Inflammatory macrophage treated with lipopolysaccharide for 1 hour (primary cell): ENCODE measurements at regions not wholly inside any gene's neighbourhood (a gene's known extent, or its start where the extent isn't known, plus 50 kb on each side); places are given as distances from the start of the nearest gene placed in this dataset.
A peak's percentile ranks its signal among the peaks of the same experiment; 100 is the strongest.
"Not testable (repeated sequence)": the region's sequence is repeated elsewhere in the genome, so short reads cannot be mapped to it uniquely, and the experiment has no call there.

ENCODE experiments used
- DNase-seq, 2 donors: peaks; one replicate each; pipeline ENCODE4 v3.0.0-alpha.2; 2020 to 2022

DNA sequence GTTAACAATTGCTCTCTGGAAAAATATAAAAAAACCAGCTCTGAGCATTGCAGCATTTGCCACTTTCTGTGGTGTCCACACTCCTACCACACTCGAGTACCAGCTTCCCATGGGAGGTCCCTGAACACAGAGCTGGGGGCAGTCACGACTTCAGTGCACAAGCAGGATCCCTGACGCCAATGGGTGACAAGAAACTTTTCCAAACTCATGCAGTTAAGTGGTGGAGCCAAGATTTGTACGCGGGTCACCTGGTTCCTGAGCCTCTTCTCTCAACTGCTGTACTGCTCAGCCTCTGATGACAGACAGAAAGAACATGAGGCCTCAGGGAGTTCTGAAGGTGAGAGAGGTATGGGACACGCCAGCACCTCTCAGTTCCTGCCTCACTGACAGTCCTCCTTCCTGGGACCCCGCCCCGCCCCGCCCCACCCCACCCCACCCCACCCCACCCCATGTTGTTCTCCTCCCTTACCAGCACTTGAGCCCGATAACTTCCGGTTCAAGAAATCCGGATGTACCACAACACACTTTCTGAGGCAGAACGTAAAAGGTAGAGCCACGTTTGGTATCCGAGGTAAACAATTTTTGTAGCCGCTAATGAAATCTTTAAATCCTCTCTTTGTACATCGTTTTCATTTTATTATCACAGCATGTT is 287.6 kb downstream of the MYCN start:
- DNase-seq: no peak

DNA sequence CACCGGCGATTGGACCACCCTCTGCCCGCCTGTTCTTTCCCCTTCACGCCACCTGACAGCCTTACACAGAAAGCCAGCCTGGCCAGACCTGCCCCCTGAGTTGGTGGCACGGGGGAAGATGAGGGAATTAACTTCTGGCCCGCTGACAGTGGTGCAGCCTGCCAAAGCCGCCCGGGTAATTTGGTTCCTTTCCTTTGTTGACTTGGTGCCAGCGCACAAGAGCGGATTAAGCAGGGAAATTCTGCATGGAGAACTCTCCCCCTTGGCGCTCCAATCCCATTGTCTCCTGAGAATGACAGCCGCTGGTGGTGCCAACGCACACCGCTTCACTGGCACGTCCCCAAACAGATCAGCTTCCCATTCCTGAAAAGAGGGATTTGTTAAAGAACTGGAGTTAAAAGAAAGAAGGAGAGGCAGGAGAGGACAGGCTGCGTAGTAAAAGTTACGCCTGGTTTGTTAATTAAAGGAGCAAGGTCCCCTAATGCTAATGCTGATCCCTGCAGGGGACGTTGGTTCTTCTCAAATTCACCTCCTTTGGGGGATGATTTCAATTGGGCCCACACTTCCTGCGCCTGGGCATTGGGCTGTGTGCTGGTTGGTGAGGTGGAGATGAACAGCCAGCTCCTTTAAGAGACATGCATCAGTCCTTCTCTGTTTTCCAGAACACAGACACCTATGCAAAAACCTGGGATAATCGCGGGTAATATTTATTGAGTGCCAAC is 286.8 kb downstream of the MYCN start:
- DNase-seq: no peak

DNA sequence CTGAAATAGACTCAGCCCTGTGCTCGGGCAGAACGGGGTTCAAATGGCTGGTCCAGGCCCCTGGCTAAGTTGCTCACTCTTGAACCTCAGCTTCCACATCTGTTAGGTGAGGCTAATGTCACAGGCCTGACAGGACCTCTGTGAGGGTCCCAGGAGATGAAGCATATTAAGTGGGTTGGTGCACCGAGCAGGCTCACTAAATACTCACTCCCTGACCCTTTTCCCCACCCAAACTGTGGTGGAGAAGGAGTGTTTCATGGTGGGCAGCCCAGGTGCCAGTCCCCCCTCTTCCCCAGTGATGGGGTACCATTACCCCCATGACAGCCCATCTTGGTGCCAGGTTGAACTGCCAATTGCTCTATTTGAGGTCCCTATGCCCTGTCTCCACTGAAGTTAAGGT is 286.0 kb downstream of the MYCN start:
- no peak for DNase-seq

DNA sequence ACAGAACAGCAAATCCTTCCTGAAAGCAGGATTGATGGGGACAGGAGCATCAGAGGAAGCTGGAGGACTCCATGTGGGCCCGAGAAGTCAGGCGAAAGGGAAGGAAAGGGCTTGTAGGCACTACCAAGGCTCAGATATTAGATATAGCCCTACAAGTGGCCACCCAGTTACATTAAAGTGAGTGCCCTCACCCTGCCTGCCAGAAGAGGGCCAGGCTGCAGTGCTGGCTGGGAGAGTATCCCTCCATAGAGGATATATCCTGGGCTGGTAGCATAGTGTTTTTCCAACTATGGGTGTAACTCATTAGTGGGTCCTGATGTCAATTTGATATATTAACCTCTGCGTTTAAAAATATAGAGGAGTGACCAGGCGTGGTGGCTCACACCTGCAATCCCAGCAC is 285.2 kb downstream of the MYCN start:
- no peak for DNase-seq

DNA sequence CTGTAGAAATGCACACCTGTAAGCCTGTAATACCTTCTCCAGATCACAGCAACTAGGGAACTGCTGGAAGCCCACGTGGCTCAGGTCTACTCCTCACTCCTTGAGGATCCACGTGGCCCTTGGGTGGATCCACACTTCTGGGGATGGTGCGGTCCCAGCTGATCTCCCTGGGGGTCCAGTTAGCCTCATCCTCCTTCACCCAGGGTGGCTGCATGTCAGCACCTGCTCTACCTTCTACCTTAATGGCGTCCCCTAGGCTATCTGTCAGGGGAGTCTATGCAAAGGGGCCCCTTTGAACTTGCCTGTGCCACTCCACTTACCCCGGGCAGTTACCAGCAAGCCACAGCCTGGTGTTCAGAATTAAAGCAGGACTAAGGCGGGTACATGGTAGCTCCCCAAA is 284.7 kb downstream of the MYCN start:
- no peak for DNase-seq

DNA sequence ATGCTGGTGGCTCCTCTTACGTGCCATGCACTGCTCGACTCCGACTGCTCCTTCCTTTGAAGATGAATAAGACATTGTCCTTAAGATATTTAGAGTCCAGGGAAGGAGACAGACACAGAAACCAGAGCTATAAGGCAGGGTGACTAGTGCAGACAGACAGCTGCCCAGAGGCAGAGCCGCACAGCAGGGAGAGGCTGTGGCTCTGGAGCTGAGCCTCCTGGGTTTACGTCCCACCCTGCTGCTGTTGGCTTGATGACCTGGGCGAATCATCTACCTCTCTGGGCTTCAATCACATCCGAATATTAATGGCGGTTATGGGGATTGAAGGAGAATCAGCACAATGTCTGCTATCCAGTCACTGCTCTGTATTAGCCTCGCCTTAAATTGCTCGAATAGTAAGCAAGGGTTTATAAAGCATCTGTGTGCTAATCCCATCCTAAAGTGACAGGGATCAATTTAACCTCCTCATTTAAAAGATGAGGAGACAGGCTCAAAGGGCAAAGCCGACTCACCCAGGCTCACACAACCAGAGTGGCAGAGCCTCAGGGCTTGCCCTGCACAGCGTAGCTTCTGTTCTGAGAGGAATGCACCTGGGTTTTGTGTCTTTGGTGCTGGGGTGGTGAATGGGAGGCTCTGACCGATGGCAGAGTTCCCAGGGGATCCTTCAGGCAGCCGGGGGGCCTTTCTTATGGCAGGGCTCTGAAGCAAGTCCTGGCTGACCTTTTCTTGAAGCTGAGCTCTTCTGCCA is 284.1 kb downstream of the MYCN start:
- DNase-seq: no peak

DNA sequence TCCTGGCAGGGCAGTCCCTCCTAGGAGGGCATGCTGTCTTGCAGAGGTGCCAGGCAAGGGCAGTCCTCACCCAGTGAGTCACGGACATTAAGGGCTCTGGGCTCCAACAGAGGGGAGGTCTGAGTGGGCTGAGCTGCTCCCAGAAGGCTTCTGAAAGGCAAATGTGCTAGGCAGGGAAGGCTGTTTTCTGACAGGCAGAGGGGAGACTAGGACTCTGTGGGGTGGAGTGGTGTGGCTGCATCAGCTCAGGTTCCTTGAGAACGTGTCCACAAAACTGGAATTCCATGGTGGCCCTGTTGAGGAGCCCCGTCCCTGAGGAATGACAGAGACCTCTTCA is 283.5 kb downstream of the MYCN start:
- no peak for DNase-seq

DNA sequence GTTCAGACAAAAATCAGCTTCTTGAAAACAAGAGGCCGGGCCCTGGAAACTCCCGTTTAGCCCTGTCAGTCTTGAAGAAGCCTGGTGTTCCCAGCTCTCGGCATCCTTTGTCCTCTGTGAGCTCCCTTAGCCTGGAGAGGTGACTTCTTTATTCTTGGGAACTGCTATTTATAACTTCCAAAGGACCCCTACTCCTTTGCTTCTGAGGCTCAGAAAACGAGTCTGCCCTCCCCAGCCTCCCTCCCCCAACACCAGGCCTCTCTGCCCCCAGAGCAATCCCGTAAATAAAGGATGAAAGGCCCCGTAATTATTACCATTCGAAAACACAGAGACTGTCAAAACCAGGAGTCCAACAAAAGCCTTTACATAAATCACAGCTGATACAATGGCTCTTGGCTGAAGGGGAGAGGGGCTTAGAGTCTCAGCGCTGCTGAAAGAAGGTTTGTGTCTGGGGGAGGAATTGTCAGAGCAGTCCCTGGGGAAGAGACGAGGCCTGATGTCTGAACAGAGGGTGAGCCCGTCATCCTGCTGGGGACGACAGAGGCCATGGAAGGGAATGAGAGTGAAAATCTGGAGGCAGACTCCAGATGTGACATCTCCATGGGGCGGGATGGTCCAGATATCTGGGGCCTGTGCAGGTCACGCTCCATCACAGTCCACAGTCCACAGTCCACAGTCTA is 283.0 kb downstream of the MYCN start:
- DNase-seq: no peak

DNA sequence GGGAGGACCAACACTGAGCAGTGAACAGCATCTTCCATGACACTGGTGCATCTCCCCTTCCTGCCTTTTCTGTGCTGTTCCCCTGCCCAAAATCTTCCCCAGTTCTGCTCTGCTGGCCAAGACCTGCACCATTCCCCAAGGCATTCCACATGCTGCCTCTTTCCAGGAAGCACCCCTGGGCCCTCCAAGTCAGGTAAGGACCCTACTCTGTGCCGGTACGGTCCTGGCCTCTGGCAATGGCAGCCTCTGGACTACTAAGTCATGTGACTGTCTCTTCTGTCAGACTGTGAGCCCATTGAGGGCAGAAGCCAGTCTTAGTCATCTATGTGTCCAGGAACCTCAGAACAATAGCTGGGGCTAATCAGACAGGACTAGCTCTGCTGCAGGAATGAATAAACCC is 282.0 kb downstream of the MYCN start:
- DNase-seq: no peak

DNA sequence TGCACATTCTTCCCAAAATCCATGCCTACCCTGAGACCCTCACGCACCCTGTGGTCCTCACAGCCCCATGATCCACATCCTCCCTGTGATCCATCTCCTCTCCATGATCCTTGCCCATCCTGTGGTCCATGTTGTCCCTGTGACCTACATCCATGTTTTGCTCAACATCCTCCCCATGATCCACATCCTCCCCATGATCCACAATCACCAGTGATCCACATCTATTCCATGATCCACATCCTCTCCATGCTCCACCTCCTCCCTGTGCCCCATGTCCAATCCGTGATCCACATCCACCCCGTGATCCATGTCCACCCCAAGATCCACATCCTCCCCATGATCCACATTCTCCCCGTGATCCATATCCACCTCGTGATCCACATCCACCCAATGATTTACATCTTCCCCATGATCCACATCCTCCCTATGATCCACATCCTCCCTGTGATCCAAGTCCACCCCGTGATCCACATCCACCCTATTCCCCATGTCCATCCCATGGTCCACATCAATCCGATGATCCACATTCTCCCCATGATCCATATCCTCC is 281.2 kb downstream of the MYCN start:
- no peak for DNase-seq

DNA sequence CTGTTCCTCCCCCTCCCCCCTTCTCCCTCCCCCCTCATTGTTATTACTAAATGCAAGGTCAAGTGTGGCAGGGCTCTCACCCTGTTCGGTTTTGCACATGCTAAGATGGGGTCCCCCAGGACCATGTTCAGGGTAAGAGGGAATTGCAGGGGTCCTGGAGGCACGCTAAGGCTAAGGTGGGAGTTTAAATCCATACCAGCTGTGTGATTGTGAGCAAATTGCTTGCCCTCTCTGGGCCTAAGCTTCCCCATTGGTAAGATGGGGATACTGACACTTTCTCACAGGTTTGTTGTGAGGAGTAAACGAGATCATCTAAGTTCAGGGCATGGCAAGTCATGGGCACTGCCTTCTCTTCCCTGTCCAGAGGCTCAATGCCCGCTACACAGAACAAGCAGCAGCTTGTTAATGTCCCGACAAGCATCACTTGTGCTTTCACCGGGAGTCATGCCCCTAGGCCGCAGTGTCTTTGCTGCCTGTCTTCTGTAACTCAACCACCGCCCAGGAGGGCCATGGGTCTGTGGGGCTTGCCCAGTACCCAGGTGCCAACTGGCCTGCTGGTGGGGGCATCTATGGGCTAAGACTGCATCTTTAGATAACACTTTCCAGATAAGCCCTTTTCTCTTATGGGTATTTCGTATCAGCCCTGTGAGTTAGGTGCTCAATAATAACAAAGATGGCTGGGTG is 279.1 kb downstream of the MYCN start:
- DNase-seq: no peak

DNA sequence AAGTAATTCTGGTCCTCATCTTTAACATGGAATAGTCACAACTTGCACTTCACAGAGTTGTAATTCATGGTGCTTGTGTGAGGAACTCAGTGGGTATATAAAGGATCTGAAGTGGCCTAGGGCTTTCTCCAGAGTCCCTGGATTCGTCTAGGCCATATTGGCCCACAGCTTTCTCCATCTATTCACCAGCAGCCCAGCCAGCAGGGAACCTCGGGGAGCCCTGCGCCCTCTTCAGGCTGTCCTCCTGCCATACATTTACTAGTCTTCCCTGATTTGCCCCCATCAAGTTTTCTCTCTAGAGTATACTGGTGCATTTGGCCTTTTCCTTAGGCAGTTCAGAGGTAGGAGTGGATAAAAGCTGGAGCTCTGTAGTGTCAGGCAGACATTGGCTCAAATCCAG is 278.3 kb downstream of the MYCN start:
- peak in 1 of 2 donors; percentile 8 for DNase-seq

DNA sequence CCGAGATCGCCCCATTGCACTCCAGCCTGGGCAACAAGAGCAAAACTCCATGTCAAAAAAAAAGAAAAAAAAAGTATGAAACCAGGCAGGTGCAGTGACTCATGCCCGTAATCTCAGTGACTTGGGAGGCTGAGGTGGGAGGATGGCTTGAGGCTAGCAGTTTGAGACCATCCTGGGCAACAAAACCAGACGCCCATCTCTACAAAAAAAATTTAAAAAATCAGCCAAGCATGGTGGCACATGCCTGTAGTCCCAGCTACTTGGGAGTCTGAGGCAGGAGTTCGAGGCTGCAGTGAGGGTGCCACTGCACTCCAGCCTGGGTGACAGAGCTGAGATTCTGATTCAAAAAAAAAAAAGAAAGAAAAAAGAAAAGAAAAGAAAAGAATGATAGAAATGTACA is 277.8 kb downstream of the MYCN start:
- DNase-seq: no peak

DNA sequence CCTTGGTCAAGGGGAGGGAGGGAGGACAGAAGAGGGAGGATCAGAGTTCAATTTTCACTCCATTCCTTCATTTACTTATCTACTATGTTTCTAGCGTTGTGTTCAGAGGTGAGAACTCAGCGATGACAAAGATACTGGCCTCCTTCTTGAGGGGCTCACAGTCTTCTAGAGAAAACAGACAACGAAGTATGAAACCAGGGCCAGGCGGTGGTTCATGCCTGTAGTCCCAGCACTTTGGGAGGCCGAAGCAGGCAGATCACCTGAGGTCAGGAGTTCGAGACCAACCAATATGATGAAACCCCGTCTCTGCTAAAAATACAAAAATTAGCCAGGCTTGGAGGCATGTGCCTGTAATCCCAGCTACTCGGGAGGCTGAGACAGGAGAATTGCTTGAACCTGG is 277.4 kb downstream of the MYCN start:
- not testable (repeated sequence) for DNase-seq

DNA sequence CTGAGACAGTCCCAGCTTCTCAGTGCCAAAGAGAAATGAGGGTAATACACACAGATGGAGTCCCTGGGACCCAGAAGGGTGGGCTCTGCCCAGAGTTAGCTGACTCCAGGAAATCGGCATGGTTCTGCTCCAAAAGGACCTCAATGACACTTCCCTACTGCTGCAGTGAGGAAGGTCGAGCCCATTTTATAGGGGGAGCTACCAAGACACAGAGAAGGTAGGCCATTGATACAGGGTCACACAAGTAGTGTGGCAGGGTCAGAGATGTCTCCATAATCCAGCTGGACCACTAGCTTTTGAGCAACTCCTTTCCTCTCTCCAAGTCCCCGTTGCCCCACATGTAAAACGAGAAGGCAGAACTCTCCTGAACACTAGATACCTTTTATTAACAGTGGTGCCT is 276.9 kb downstream of the MYCN start:
- no peak for DNase-seq

DNA sequence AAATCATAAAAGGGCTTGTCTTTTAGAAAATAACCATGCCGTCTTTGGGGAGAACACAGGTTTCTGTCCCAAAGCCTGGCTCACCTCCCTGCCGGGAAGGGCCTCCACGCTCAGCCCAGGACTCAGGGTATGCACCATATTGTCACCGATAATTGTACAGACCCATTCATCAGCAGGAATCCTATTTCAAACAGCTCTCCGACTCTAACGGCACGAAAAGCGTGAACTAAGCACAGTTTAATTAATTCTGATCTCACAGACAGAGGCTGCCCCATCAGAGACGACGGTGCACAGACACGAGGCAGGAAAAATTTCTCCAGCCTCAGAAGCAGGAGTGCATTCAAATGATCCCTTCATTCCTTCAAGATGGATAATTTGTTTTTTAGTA is 276.2 kb downstream of the MYCN start:
- DNase-seq: no peak

DNA sequence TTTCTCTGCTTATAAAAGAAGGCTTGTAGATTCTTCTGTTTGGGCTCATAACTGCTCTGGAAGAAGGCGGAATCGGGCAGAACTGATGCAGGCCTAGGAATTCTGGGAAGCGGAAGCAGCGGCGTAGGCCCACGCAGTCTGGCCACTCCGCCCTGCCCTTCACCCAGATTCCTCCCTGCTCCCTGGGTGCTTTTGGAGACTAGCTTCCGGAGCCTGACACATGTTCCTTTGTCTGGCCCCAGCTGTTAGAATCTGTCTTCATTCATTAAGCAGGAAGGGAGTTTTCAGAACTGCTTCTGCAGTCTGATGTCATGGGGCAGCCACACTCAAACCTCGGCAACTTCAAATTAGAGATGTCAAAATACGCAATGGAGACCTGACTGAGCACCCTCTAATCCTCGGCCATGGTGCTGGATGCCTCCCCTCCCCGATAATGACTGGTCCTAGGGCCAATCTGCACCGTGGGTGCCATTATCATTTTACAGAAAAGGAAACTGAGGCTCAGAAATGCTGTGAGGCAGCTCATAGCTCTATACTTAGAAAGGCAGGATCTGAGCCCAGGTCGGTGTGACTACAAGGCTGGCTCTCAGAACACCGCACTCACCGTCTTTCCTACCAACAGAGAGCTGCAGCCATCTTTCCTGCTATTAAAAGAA is 275.7 kb downstream of the MYCN start:
- no peak for DNase-seq

DNA sequence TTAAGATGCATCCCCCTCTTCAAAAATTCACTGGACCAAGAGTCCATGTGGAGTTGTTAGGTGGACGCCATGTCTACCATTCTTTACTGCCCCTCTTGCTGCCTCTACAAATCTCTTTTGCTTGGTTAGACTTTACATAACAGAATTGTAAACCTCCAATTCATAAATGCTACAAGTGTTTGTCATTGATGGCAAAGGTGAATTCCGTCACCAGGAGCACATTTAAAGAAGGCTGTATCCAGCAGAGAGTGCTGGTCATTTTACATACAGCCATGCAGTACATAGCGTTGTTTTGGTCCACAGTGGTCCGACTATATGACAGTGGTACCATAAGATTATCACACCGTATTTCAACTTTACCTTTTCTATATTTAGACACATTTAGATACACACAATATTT is 274.5 kb downstream of the MYCN start:
- DNase-seq: no peak

DNA sequence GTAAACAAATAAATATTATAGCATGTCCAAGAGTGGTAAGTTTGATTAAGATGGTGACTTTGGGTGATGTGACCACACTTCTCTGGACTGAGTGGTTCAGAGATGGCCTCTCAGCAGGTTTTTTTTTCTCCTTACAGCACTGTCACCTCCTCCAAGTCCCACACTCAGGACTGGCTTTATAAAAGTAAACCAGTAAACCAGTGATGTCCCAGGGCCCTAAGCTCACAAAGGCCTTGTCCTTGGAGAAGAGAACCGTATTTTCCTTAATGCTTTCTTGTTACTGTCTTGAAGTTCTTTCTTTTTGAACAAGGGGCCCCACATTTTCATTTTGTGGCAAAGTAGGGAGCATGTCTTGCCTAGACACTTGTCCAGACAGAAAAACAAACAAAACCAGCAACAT is 274.0 kb downstream of the MYCN start:
- DNase-seq: no peak

DNA sequence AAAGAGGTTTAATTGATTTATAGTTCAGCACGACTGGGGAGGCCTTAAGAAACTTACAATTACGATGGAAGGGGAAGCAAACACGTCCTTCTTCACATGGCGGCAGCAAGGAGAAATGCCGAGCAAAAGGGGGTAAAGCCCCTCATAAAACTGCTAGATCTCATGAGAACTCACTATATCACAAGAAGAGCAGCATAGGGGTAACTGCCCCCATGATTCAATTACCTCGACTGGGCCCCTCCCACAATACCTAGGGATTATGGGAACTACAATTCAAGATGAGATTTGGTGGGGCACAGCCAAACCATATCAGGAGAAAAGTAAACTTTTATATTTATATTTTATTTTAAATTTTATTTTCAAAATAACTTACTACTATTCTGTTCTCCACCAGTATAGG is 272.0 kb downstream of the MYCN start:
- no peak for DNase-seq

DNA sequence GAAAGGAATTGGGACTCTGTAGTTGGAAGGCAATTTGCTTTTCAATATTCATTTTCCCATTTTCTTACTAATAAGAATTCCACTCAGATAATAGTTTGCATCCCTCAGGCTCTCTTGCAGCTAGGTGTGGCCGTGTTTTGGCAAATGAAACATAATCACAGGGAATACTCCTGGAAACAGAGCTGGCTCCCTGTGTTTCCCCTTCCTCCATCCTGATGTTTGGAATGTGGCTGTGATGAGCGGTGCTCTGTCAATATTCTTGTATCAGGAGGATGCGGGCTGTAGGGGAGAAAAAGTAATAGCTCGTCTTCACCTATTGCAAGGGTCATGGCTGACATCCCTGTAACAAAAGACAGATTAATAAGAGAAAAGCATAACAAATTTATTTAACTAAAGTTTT is 271.0 kb downstream of the MYCN start:
- DNase-seq: no peak

DNA sequence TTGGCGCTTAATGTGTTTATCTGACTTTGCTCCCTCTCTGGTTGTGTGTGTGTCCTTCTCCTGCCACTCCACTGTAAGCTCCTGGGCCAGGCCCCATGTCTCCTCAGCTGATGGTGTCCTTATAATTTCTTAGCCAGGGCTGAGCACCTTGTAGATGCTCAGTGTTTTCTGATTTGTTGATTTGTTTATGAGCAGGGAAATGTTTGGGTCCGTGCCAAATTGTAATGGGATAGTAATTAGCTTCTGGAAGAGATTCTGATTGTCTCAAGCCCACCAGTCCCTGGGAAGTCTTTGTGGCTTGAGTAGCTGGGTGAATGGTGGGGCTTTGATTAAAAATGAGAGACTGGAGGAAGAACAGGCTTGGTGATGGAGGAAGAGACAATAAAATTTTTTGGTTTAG is 270.5 kb downstream of the MYCN start:
- no peak for DNase-seq
